ENCODE measurements at regions not wholly inside any gene's neighbourhood (a gene's known extent, or its start where the extent isn't known, plus 50 kb on each side); places are given as distances from the start of the nearest gene placed in this dataset.

GRCh38 chr1:201589186-201589585 lies 50.3 kb downstream of the NAV1 start:
- no peak for DNase-seq (ENCODE audit: low read depth)

GRCh38 chr1:201590474-201590873 lies 51.5 kb downstream of the NAV1 start:
- no peak for DNase-seq (ENCODE audit: low read depth)

- no peak for DNase-seq (ENCODE audit: low read depth)
These were observed 52.4 kb downstream of the NAV1 start for GRCh38 chr1:201591348-201591747.

GRCh38 chr1:201591981-201592380 lies 53.1 kb downstream of the NAV1 start:
- DNase-seq (ENCODE audit: low read depth): no peak

- peak; percentile 100 for DNase-seq (ENCODE audit: low read depth)
These were observed 54.4 kb downstream of the NAV1 start for GRCh38 chr1:201593200-201593921.

GRCh38 chr1:201594575-201595245 lies 55.8 kb downstream of the NAV1 start:
- DNase-seq (ENCODE audit: low read depth): peak; percentile 52

- DNase-seq (ENCODE audit: low read depth): no peak
These were observed 56.5 kb downstream of the NAV1 start for GRCh38 chr1:201595381-201595780.

- DNase-seq (ENCODE audit: low read depth): no peak
These were observed 57.4 kb downstream of the NAV1 start for GRCh38 chr1:201596101-201596868.

- no peak for DNase-seq (ENCODE audit: low read depth)
These were observed 58.8 kb downstream of the NAV1 start for GRCh38 chr1:201597551-201598230.

GRCh38 chr1:201598396-201598795 lies 59.5 kb downstream of the NAV1 start:
- no peak for DNase-seq (ENCODE audit: low read depth)

- no peak for DNase-seq (ENCODE audit: low read depth)
These were observed 60.0 kb downstream of the NAV1 start for GRCh38 chr1:201598973-201599372.

- DNase-seq (ENCODE audit: low read depth): peak; percentile 67
These were observed 60.6 kb downstream of the NAV1 start for GRCh38 chr1:201599548-201599947.

- peak; percentile 97 for DNase-seq (ENCODE audit: low read depth)
These were observed 63.7 kb downstream of the NAV1 start for GRCh38 chr1:201602413-201603265.

GRCh38 chr1:201603613-201604232 lies 64.8 kb downstream of the NAV1 start:
- peak; percentile 75 for DNase-seq (ENCODE audit: low read depth)

GRCh38 chr1:201605385-201606010 lies 66.6 kb downstream of the NAV1 start:
- peak; percentile 52 for DNase-seq (ENCODE audit: low read depth)

GRCh38 chr1:201606096-201606495 lies 67.2 kb downstream of the NAV1 start:
- no peak for DNase-seq (ENCODE audit: low read depth)

GRCh38 chr1:201606623-201607022 lies 67.7 kb downstream of the NAV1 start:
- peak; percentile 49 for DNase-seq (ENCODE audit: low read depth)

- DNase-seq (ENCODE audit: low read depth): peak; percentile 73
These were observed 69.9 kb downstream of the NAV1 start for GRCh38 chr1:201608635-201609395.

- DNase-seq (ENCODE audit: low read depth): no peak
These were observed 70.9 kb downstream of the NAV1 start for GRCh38 chr1:201609661-201610318.
